ENCODE measurements at regions not wholly inside any gene's neighbourhood (a gene's known extent, or its start where the extent isn't known, plus 50 kb on each side); places are given as distances from the start of the nearest gene placed in this dataset.

GRCh38 chr14:71482671-71483070 is 449.6 kb upstream of the RGS6 start:
- H3K4me3 Mint-ChIP-seq = no peak overlapping the region
- no peak overlapping the region for H3K27ac Mint-ChIP-seq
- H3K36me3 Mint-ChIP-seq = peaks cover 15% of the 10 kb centered on the region
- DNase-seq = no peak
- CTCF ChIA-PET = no interaction called here
- peaks cover 13% of the 10 kb centered on the region for H3K4me1 Mint-ChIP-seq
- no peaks in the 10 kb centered on the region for H3K27me3 Mint-ChIP-seq
- H3K9me3 Mint-ChIP-seq = no peaks in the 10 kb centered on the region

GRCh38 chr14:71483154-71483553 is 449.1 kb upstream of the RGS6 start:
- DNase-seq = no peak
- peaks cover 14% of the 10 kb centered on the region for H3K36me3 Mint-ChIP-seq
- H3K27ac Mint-ChIP-seq = no peak overlapping the region
- H3K27me3 Mint-ChIP-seq = no peaks in the 10 kb centered on the region
- no peak overlapping the region for H3K4me3 Mint-ChIP-seq
- H3K9me3 Mint-ChIP-seq = no peaks in the 10 kb centered on the region
- CTCF ChIA-PET = no interaction called here
- peaks cover 12% of the 10 kb centered on the region for H3K4me1 Mint-ChIP-seq

- Mint-ChIP-seq H3K4me1 (peaks cover 2% of the 10 kb centered on the region), H3K36me3 (peaks cover 14% of the 10 kb centered on the region), H3K27ac (no peak overlapping the region)
These were observed 446.4 kb upstream of the RGS6 start for GRCh38 chr14:71485833-71486232.

GRCh38 chr14:71486279-71486678 is 445.9 kb upstream of the RGS6 start:
- Mint-ChIP-seq H3K27ac (no peak overlapping the region), H3K27me3 (no peaks in the 10 kb centered on the region), H3K4me3 (no peak overlapping the region), H3K36me3 (peaks cover 14% of the 10 kb centered on the region), H3K4me1 (peaks cover 2% of the 10 kb centered on the region), H3K9me3 (no peaks in the 10 kb centered on the region)
- CTCF ChIA-PET = no interaction called here
- DNase-seq = no peak

More at GRCh38 chr14:71485833-71486232, 446.4 kb upstream of the RGS6 start:
- CTCF ChIA-PET = no interaction called here
- no peaks in the 10 kb centered on the region for H3K9me3 Mint-ChIP-seq
- H3K27me3 Mint-ChIP-seq = no peaks in the 10 kb centered on the region
- H3K4me3 Mint-ChIP-seq = no peak overlapping the region
- no peak for DNase-seq

- Mint-ChIP-seq H3K36me3 (peaks cover 14% of the 10 kb centered on the region), H3K9me3 (no peaks in the 10 kb centered on the region), H3K27ac (no peak overlapping the region), H3K27me3 (no peaks in the 10 kb centered on the region), H3K4me3 (no peak overlapping the region), H3K4me1 (peaks cover 2% of the 10 kb centered on the region)
- DNase-seq = no peak
- CTCF ChIA-PET = interaction anchor here (0.6 kb wide), 1 partner anchor 233 kb away, joined by 4 read pairs; no protein-coding TSS in a partner anchor
These were observed 444.8 kb upstream of the RGS6 start for GRCh38 chr14:71487449-71487848.

- CTCF ChIA-PET = interaction anchor here (0.6 kb wide), 1 partner anchor 233 kb away, joined by 4 read pairs; no protein-coding TSS in a partner anchor
- no peaks in the 10 kb centered on the region for H3K27me3 Mint-ChIP-seq
These were observed 444.3 kb upstream of the RGS6 start for GRCh38 chr14:71487941-71488340.

GRCh38 chr14:71488703-71489191 is 443.5 kb upstream of the RGS6 start:
- no peak for DNase-seq
- CTCF ChIA-PET = no interaction called here
- Mint-ChIP-seq H3K36me3 (peaks cover 8% of the 10 kb centered on the region), H3K27me3 (no peaks in the 10 kb centered on the region), H3K27ac (no peak overlapping the region), H3K4me3 (no peak overlapping the region), H3K9me3 (no peaks in the 10 kb centered on the region), H3K4me1 (peaks cover 2% of the 10 kb centered on the region)

More at GRCh38 chr14:71487941-71488340, 444.3 kb upstream of the RGS6 start:
- peaks cover 14% of the 10 kb centered on the region for H3K36me3 Mint-ChIP-seq
- H3K27ac Mint-ChIP-seq = no peak overlapping the region
- H3K9me3 Mint-ChIP-seq = no peaks in the 10 kb centered on the region
- no peak for DNase-seq
- no peak overlapping the region for H3K4me3 Mint-ChIP-seq
- H3K4me1 Mint-ChIP-seq = peaks cover 2% of the 10 kb centered on the region

- DNase-seq = no peak
- Mint-ChIP-seq H3K27ac (no peak overlapping the region), H3K27me3 (no peaks in the 10 kb centered on the region), H3K4me3 (no peak overlapping the region), H3K4me1 (peaks cover 2% of the 10 kb centered on the region), H3K9me3 (no peaks in the 10 kb centered on the region), H3K36me3 (peaks cover 8% of the 10 kb centered on the region)
- CTCF ChIA-PET = no interaction called here
These were observed 442.5 kb upstream of the RGS6 start for GRCh38 chr14:71489742-71490141.

GRCh38 chr14:71491931-71492330 is 440.3 kb upstream of the RGS6 start:
- Mint-ChIP-seq H3K4me3 (no peak overlapping the region), H3K27me3 (no peaks in the 10 kb centered on the region), H3K9me3 (peaks cover 2% of the 10 kb centered on the region), H3K27ac (no peak overlapping the region), H3K36me3 (peaks cover 14% of the 10 kb centered on the region), H3K4me1 (peaks cover 2% of the 10 kb centered on the region)
- no peak for DNase-seq
- CTCF ChIA-PET = no interaction called here

- Mint-ChIP-seq H3K4me3 (no peak overlapping the region), H3K36me3 (peaks cover 12% of the 10 kb centered on the region), H3K4me1 (peaks cover 5% of the 10 kb centered on the region), H3K27me3 (no peaks in the 10 kb centered on the region), H3K9me3 (peaks cover 2% of the 10 kb centered on the region), H3K27ac (no peak overlapping the region)
- no peak for DNase-seq
- CTCF ChIA-PET = no interaction called here
These were observed 439.9 kb upstream of the RGS6 start for GRCh38 chr14:71492346-71492745.

GRCh38 chr14:71497645-71498086 is 434.6 kb upstream of the RGS6 start:
- Mint-ChIP-seq H3K4me3 (no peak overlapping the region), H3K27me3 (no peaks in the 10 kb centered on the region), H3K9me3 (peaks cover 2% of the 10 kb centered on the region), H3K27ac (no peak overlapping the region), H3K36me3 (peaks cover 10% of the 10 kb centered on the region), H3K4me1 (peaks cover 9% of the 10 kb centered on the region)
- DNase-seq = no peak
- CTCF ChIA-PET = interaction anchor here (1.2 to 1.6 kb wide), 2 partner anchors 57 to 175 kb away, joined by 4 to 6 read pairs; no protein-coding TSS in a partner anchor

- H3K4me1 Mint-ChIP-seq = peaks cover 9% of the 10 kb centered on the region
- CTCF ChIA-PET = interaction anchor here (1.2 to 1.6 kb wide), 2 partner anchors 57 to 175 kb away, joined by 4 to 6 read pairs; no protein-coding TSS in a partner anchor
- DNase-seq = no peak
- H3K27me3 Mint-ChIP-seq = no peaks in the 10 kb centered on the region
- no peak overlapping the region for H3K4me3 Mint-ChIP-seq
- H3K27ac Mint-ChIP-seq = no peak overlapping the region
- H3K9me3 Mint-ChIP-seq = peaks cover 2% of the 10 kb centered on the region
- peaks cover 10% of the 10 kb centered on the region for H3K36me3 Mint-ChIP-seq
These were observed 434.0 kb upstream of the RGS6 start for GRCh38 chr14:71498212-71498611.

- DNase-seq = no peak
- Mint-ChIP-seq H3K27me3 (no peaks in the 10 kb centered on the region), H3K9me3 (peaks cover 2% of the 10 kb centered on the region), H3K4me3 (no peak overlapping the region), H3K36me3 (peaks cover 8% of the 10 kb centered on the region), H3K27ac (no peak overlapping the region), H3K4me1 (peaks cover 9% of the 10 kb centered on the region)
- CTCF ChIA-PET = no interaction called here
These were observed 433.2 kb upstream of the RGS6 start for GRCh38 chr14:71499018-71499417.

GRCh38 chr14:71507681-71508080 is 424.5 kb upstream of the RGS6 start:
- peaks cover 8% of the 10 kb centered on the region for H3K4me1 Mint-ChIP-seq
- no peak overlapping the region for H3K4me3 Mint-ChIP-seq
- no peak for DNase-seq
- CTCF ChIA-PET = interaction anchor here (1.1 kb wide), 1 partner anchor 20 kb away, joined by 3 read pairs; no protein-coding TSS in a partner anchor
- H3K9me3 Mint-ChIP-seq = no peaks in the 10 kb centered on the region
- H3K27me3 Mint-ChIP-seq = no peaks in the 10 kb centered on the region
- H3K27ac Mint-ChIP-seq = peak overlapping the region; percentile 43
- peaks cover 10% of the 10 kb centered on the region for H3K36me3 Mint-ChIP-seq

- CTCF ChIA-PET = no interaction called here
- H3K9me3 Mint-ChIP-seq = no peaks in the 10 kb centered on the region
- H3K4me1 Mint-ChIP-seq = peaks cover 8% of the 10 kb centered on the region
- H3K27ac Mint-ChIP-seq = no peak overlapping the region
- no peaks in the 10 kb centered on the region for H3K27me3 Mint-ChIP-seq
- no peak overlapping the region for H3K4me3 Mint-ChIP-seq
- H3K36me3 Mint-ChIP-seq = peaks cover 16% of the 10 kb centered on the region
- DNase-seq = no peak
These were observed 423.3 kb upstream of the RGS6 start for GRCh38 chr14:71508901-71509300.
